Hematopoietic multipotent progenitor cell treated with erythropoietin and hydrocortisone succinate and interleukin-3 and kit ligand, for 15 days (in vitro differentiated cells): ENCODE measurements at regions not wholly inside any gene's neighbourhood (a gene's known extent, or its start where the extent isn't known, plus 50 kb on each side); places are given as distances from the start of the nearest gene placed in this dataset.

ENCODE experiments used
- DNase-seq: peaks from one replicate; pipeline ENCODE4 v3.0.0-alpha.2; 2015; ENCODE audit warnings: low spot score

GRCh38 chr20:11350126-11351005, 567.3 kb upstream of the BTBD3 start:
- no peak for DNase-seq

GRCh38 chr20:11352041-11352440, 565.7 kb upstream of the BTBD3 start:
- no peak for DNase-seq

- no peak for DNase-seq
Observed at GRCh38 chr20:11354846-11355245, 562.8 kb upstream of the BTBD3 start.

- DNase-seq, result no peak
Observed at GRCh38 chr20:11355345-11355744, 562.3 kb upstream of the BTBD3 start.

GRCh38 chr20:11356061-11356460, 561.6 kb upstream of the BTBD3 start:
- DNase-seq, result no peak

- DNase-seq, result no peak
Observed at GRCh38 chr20:11362450-11362849, 555.2 kb upstream of the BTBD3 start.

GRCh38 chr20:11364736-11365135, 553.0 kb upstream of the BTBD3 start:
- DNase-seq, result no peak

- DNase-seq, result no peak
Observed at GRCh38 chr20:11366660-11367059, 551.0 kb upstream of the BTBD3 start.

- DNase-seq, result no peak
Observed at GRCh38 chr20:11368499-11368898, 549.2 kb upstream of the BTBD3 start.

- no peak for DNase-seq
Observed at GRCh38 chr20:11368965-11369711, 548.6 kb upstream of the BTBD3 start.

- no peak for DNase-seq
Observed at GRCh38 chr20:11371831-11372230, 545.9 kb upstream of the BTBD3 start.

GRCh38 chr20:11372876-11373790, 544.6 kb upstream of the BTBD3 start:
- no peak for DNase-seq

GRCh38 chr20:11375335-11375734, 542.4 kb upstream of the BTBD3 start:
- DNase-seq, result no peak

- DNase-seq, result no peak
Observed at GRCh38 chr20:11375966-11376365, 541.7 kb upstream of the BTBD3 start.

GRCh38 chr20:11376420-11376819, 541.3 kb upstream of the BTBD3 start:
- DNase-seq, result no peak

GRCh38 chr20:11376998-11377397, 540.7 kb upstream of the BTBD3 start:
- DNase-seq, result no peak

- no peak for DNase-seq
Observed at GRCh38 chr20:11377761-11378160, 539.9 kb upstream of the BTBD3 start.

- DNase-seq, result no peak
Observed at GRCh38 chr20:11378252-11378651, 539.4 kb upstream of the BTBD3 start.

GRCh38 chr20:11379257-11380011, 538.3 kb upstream of the BTBD3 start:
- DNase-seq, result no peak

GRCh38 chr20:11380283-11380682, 537.4 kb upstream of the BTBD3 start:
- DNase-seq, result no peak

- DNase-seq, result no peak
Observed at GRCh38 chr20:11387189-11387754, 530.4 kb upstream of the BTBD3 start.
